Colonic mucosa (tissue), 4 donors: ENCODE measurements at regions not wholly inside any gene's neighbourhood (a gene's known extent, or its start where the extent isn't known, plus 50 kb on each side); places are given as distances from the start of the nearest gene placed in this dataset.

Source experiments
- DNase-seq: peaks from one replicate; pipeline ENCODE4 v3.0.0-alpha.2; 2020
- H3K27ac ChIP-seq: fragments of 200-600 bp; one replicate; pipeline ENCODE4 v1.8.0; 2021
- H3K27me3 ChIP-seq: fragments of 200-600 bp; one replicate; pipeline ENCODE4 v1.8.0; 2021
- H3K36me3 ChIP-seq: fragments of 200-600 bp; one replicate; pipeline ENCODE4 v1.8.0; 2021
- H3K4me1 ChIP-seq: fragments of 200-600 bp; one replicate; pipeline ENCODE4 v1.8.0; 2021; ENCODE audit warnings: mild to moderate bottlenecking
- H3K4me3 ChIP-seq: fragments of 200-600 bp; one replicate; pipeline ENCODE4 v1.8.0; 2021
- H3K9ac ChIP-seq, 2 donors: one replicate each; pipeline ENCODE4 v1.7.0; 2013; ENCODE audit warnings: control low read depth in 2 of 2, low read depth in 2 of 2, low read length in 2 of 2
- H3K9me3 ChIP-seq: fragments of 200-600 bp; one replicate; pipeline ENCODE4 v1.8.0; 2021
- intact Hi-C: fragments of 100-400 bp; cut with DNase I; formaldehyde crosslinking; loops from one replicate; pipeline ENCODE4 v1.14.1; 2022
- TF ChIP-seq, protein P1 (sequence below): fragments of 200-600 bp; IDR thresholded peaks from one replicate; pipeline ENCODE4 v1.8.0; 2022; ENCODE audit warnings: antibody characterized with exemption, mild to moderate bottlenecking
- donor health status: healthy.
- donor health status: DM: no; HTN: no; CAD: no.
- donor health status: DM: no; HTN: no; CAD: no.

DNA sequence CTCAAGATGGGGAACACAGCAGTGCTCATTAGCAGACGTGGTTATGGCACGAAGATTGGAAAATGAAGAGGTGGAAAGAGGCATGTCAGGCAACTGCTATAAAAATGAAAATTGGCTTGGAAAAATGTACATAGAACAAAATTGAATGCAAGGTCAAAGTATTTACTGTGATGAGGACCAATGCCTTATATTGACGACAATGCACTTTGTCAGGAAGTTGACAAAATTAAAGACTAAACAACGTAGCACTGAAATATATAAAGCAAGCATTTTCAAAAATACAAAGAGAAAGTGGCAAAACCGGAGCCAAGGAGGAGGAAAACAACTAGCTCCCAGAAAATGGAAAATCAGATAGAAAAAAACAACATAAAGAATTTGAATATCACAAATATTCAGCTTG is 113.7 kb upstream of the SGCG start:
- DNase-seq = no peak
- intact Hi-C loops = no loop called here
- no peaks in the 10 kb centered on the region for H3K9me3 ChIP-seq

DNA sequence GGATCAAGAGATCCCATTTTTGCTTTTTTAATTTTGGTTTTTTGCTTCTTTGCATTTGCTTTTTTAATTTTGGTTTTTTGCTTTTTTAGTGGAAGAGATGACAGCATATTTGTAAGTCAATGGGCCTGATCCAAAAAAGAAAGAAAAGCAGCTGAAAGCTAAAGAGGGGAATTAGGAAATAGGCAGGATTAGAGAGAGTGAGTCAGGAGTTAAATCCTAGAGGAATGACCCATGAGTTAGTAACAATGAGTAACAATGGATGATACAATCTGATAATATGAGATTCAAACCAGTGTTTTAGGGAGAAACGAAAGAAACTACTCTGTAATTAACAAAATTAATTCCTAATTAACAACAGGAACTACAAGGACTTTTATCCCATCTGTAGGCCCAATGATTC is 111.2 kb upstream of the SGCG start:
- no peak overlapping the region for H3K27ac ChIP-seq
- TF ChIP-seq, protein P1, sequence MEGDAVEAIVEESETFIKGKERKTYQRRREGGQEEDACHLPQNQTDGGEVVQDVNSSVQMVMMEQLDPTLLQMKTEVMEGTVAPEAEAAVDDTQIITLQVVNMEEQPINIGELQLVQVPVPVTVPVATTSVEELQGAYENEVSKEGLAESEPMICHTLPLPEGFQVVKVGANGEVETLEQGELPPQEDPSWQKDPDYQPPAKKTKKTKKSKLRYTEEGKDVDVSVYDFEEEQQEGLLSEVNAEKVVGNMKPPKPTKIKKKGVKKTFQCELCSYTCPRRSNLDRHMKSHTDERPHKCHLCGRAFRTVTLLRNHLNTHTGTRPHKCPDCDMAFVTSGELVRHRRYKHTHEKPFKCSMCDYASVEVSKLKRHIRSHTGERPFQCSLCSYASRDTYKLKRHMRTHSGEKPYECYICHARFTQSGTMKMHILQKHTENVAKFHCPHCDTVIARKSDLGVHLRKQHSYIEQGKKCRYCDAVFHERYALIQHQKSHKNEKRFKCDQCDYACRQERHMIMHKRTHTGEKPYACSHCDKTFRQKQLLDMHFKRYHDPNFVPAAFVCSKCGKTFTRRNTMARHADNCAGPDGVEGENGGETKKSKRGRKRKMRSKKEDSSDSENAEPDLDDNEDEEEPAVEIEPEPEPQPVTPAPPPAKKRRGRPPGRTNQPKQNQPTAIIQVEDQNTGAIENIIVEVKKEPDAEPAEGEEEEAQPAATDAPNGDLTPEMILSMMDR = no peak
- no peaks in the 10 kb centered on the region for H3K9me3 ChIP-seq
- no peaks in the 10 kb centered on the region for H3K36me3 ChIP-seq
- no peaks in the 10 kb centered on the region for H3K27me3 ChIP-seq
- intact Hi-C loops = no loop called here
- no peak for DNase-seq
- no peaks in the 10 kb centered on the region for H3K4me1 ChIP-seq
- H3K9ac ChIP-seq = no peak overlapping the region
- no peak overlapping the region for H3K4me3 ChIP-seq

More for the DNA sequence above, 113.7 kb upstream of the SGCG start:
- H3K27me3 ChIP-seq = no peaks in the 10 kb centered on the region
- no peaks in the 10 kb centered on the region for H3K36me3 ChIP-seq
- H3K4me1 ChIP-seq = no peaks in the 10 kb centered on the region
- no peak overlapping the region for H3K4me3 ChIP-seq
- H3K9ac ChIP-seq = no peak overlapping the region
- TF ChIP-seq, protein P1 = no peak
- no peak overlapping the region for H3K27ac ChIP-seq

GRCh38 chr13:23074075-23074828 is 106.5 kb upstream of the SGCG start:
- H3K27me3 ChIP-seq = no peaks in the 10 kb centered on the region
- no peaks in the 10 kb centered on the region for H3K9me3 ChIP-seq
- no peak overlapping the region for H3K27ac ChIP-seq
- H3K9ac ChIP-seq = no peak overlapping the region
- H3K36me3 ChIP-seq = no peaks in the 10 kb centered on the region
- DNase-seq = no peak
- H3K4me1 ChIP-seq = no peaks in the 10 kb centered on the region
- intact Hi-C loops = no loop called here
- TF ChIP-seq, protein P1 = no peak
- no peak overlapping the region for H3K4me3 ChIP-seq

DNA sequence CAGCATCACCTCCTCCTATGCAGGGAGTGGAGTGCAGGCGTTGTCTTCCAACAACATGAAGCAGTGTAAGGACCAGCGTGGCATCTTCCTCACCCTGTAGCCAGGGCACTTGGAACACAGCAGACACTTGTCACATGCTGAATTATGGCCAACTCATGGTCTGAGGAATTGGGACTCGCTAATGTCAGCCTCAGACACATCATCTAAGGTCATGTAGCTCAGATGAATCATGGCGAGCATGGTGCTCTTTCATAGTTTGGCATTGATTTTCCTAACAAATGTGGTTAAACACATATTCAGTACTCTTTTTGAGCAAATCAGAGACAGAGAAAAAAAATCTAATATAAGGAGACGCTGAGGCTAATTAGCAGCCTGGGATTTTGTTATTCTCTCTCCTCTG is 99.6 kb upstream of the SGCG start:
- no peaks in the 10 kb centered on the region for H3K4me1 ChIP-seq
- no peak for DNase-seq
- intact Hi-C loops = no loop called here
- H3K9ac ChIP-seq = no peak overlapping the region
- no peaks in the 10 kb centered on the region for H3K9me3 ChIP-seq
- H3K4me3 ChIP-seq = no peak overlapping the region
- H3K27me3 ChIP-seq = no peaks in the 10 kb centered on the region
- H3K27ac ChIP-seq = no peak overlapping the region
- no peaks in the 10 kb centered on the region for H3K36me3 ChIP-seq
- TF ChIP-seq, protein P1 = no peak

GRCh38 chr13:23081901-23082300 is 98.9 kb upstream of the SGCG start:
- no peaks in the 10 kb centered on the region for H3K4me1 ChIP-seq
- H3K27me3 ChIP-seq = no peaks in the 10 kb centered on the region
- H3K9me3 ChIP-seq = no peaks in the 10 kb centered on the region
- H3K9ac ChIP-seq = no peak overlapping the region
- DNase-seq = no peak
- no peak overlapping the region for H3K4me3 ChIP-seq
- no peak overlapping the region for H3K27ac ChIP-seq
- H3K36me3 ChIP-seq = no peaks in the 10 kb centered on the region
- intact Hi-C loops = no loop called here
- TF ChIP-seq, protein P1 = no peak
